ENCODE measurements at regions not wholly inside any gene's neighbourhood (a gene's known extent, or its start where the extent isn't known, plus 50 kb on each side); places are given as distances from the start of the nearest gene placed in this dataset.

- TF ChIP-seq CTCF (conservative IDR thresholded peaks at IDR 0.05 in 1 of 2, IDR thresholded peaks at IDR 0.05 in 1 of 2; ENCODE audit: extremely low read depth in 1 of 2, insufficient read depth in 1 of 2, low read depth in 1 of 2, low read length in 2 of 2) (no peak), EZH2 (IDR thresholded peaks at IDR 0.05; ENCODE audit: borderline replicate concordance, low read length) (no peak)
Measured at GRCh38 chr9:38337181-38337580, 55.3 kb upstream of the ALDH1B1 start.

Data from mammary epithelial cell (primary cell).